ENCODE measurements at regions not wholly inside any gene's neighbourhood (a gene's known extent, or its start where the extent isn't known, plus 50 kb on each side); places are given as distances from the start of the nearest gene placed in this dataset.
"Not testable (repeated sequence)": the region's sequence is repeated elsewhere in the genome, so short reads cannot be mapped to it uniquely, and the experiment has no call there.

- TF ChIP-seq CTCF (IDR thresholded peaks at IDR 0.05; ENCODE audit: extremely low read depth, missing control alignments) = no peak
- DNase-seq (ENCODE audit: low spot score) = no peak
These were observed 136.8 kb upstream of the TBX3 start for GRCh38 chr12:114820796-114821195.

GRCh38 chr12:114817571-114818425, 133.8 kb upstream of the TBX3 start:
- DNase-seq (ENCODE audit: low spot score) = no peak
- TF ChIP-seq CTCF (IDR thresholded peaks at IDR 0.05; ENCODE audit: extremely low read depth, missing control alignments) = no peak

- no peak for DNase-seq (ENCODE audit: low spot score)
- no peak for TF ChIP-seq CTCF (IDR thresholded peaks at IDR 0.05; ENCODE audit: extremely low read depth, missing control alignments)
These were observed 131.2 kb upstream of the TBX3 start for GRCh38 chr12:114815026-114815795.

GRCh38 chr12:114812858-114813761, 129.1 kb upstream of the TBX3 start:
- TF ChIP-seq CTCF (IDR thresholded peaks at IDR 0.05; ENCODE audit: extremely low read depth, missing control alignments) = no peak
- no peak for DNase-seq (ENCODE audit: low spot score)

- DNase-seq (ENCODE audit: low spot score) = no peak
- no peak for TF ChIP-seq CTCF (IDR thresholded peaks at IDR 0.05; ENCODE audit: extremely low read depth, missing control alignments)
These were observed 128.4 kb upstream of the TBX3 start for GRCh38 chr12:114812384-114812783.

GRCh38 chr12:114809097-114809496, 125.1 kb upstream of the TBX3 start:
- DNase-seq (ENCODE audit: low spot score) = no peak
- TF ChIP-seq CTCF (IDR thresholded peaks at IDR 0.05; ENCODE audit: extremely low read depth, missing control alignments) = no peak

- DNase-seq (ENCODE audit: low spot score) = not testable (repeated sequence)
These were observed 117.4 kb upstream of the TBX3 start for GRCh38 chr12:114801381-114801780.

GRCh38 chr12:114800566-114800965, 116.6 kb upstream of the TBX3 start:
- not testable (repeated sequence) for DNase-seq (ENCODE audit: low spot score)

Data from GM20000 (cell line).